ENCODE measurements at regions not wholly inside any gene's neighbourhood (a gene's known extent, or its start where the extent isn't known, plus 50 kb on each side); places are given as distances from the start of the nearest gene placed in this dataset.

- Histone ChIP-seq H3K27ac (ENCODE audit: low read length) (no peak overlapping the region), H3K9ac (ENCODE audit: low read length in 2 of 2) (no peak overlapping the region), H3K36me3 (ENCODE audit: control insufficient read depth in 2 of 2, insufficient read depth in 2 of 2, low read length in 2 of 2) (no peaks in the 10 kb centered on the region), H3K9me3 (ENCODE audit: control insufficient read depth in 2 of 2, low read length in 2 of 2) (peaks cover 0 to 14% of the 10 kb centered on the region in 2 donors), H3K4me3 (ENCODE audit: low read length in 2 of 2) (no peak overlapping the region), H3K4me1 (ENCODE audit: control insufficient read depth, insufficient read depth, low read length) (no peaks in the 10 kb centered on the region), H3K27me3 (ENCODE audit: control insufficient read depth in 1 of 2, insufficient read depth in 2 of 2, low read length in 2 of 2) (no peaks in the 10 kb centered on the region)
These were observed 791.2 kb upstream of the ZNF608 start for GRCh38 chr5:125537661-125538060.

GRCh38 chr5:125538469-125538868 lies 792.0 kb upstream of the ZNF608 start:
- Histone ChIP-seq H3K27ac (ENCODE audit: low read length) (no peak overlapping the region), H3K9me3 (ENCODE audit: control insufficient read depth in 2 of 2, low read length in 2 of 2) (peaks cover 0 to 14% of the 10 kb centered on the region in 2 donors), H3K4me3 (ENCODE audit: low read length in 2 of 2) (no peak overlapping the region), H3K27me3 (ENCODE audit: control insufficient read depth in 1 of 2, insufficient read depth in 2 of 2, low read length in 2 of 2) (no peaks in the 10 kb centered on the region), H3K36me3 (ENCODE audit: control insufficient read depth in 2 of 2, insufficient read depth in 2 of 2, low read length in 2 of 2) (no peaks in the 10 kb centered on the region), H3K4me1 (ENCODE audit: control insufficient read depth, insufficient read depth, low read length) (no peaks in the 10 kb centered on the region), H3K9ac (ENCODE audit: low read length in 2 of 2) (no peak overlapping the region)

GRCh38 chr5:125541085-125541484 lies 794.6 kb upstream of the ZNF608 start:
- H3K27ac ChIP-seq (ENCODE audit: low read length): no peak overlapping the region
- H3K9ac ChIP-seq (ENCODE audit: low read length in 2 of 2): no peak overlapping the region
- no peak overlapping the region for H3K4me3 ChIP-seq (ENCODE audit: low read length in 2 of 2)

GRCh38 chr5:125549322-125549911 lies 803.0 kb upstream of the ZNF608 start:
- H3K9me3 ChIP-seq (ENCODE audit: control insufficient read depth in 2 of 2, low read length in 2 of 2): no peaks in the 10 kb centered on the region
- H3K27me3 ChIP-seq (ENCODE audit: control insufficient read depth in 1 of 2, insufficient read depth in 2 of 2, low read length in 2 of 2): no peaks in the 10 kb centered on the region
- H3K27ac ChIP-seq (ENCODE audit: low read length): no peak overlapping the region
- no peak overlapping the region for H3K9ac ChIP-seq (ENCODE audit: low read length in 2 of 2)
- peaks cover 3% of the 10 kb centered on the region for H3K4me1 ChIP-seq (ENCODE audit: control insufficient read depth, insufficient read depth, low read length)
- no peak overlapping the region for H3K4me3 ChIP-seq (ENCODE audit: low read length in 2 of 2)
- H3K36me3 ChIP-seq (ENCODE audit: control insufficient read depth in 2 of 2, insufficient read depth in 2 of 2, low read length in 2 of 2): no peaks in the 10 kb centered on the region

More at GRCh38 chr5:125541085-125541484, 794.6 kb upstream of the ZNF608 start:
- Histone ChIP-seq H3K36me3 (ENCODE audit: control insufficient read depth in 2 of 2, insufficient read depth in 2 of 2, low read length in 2 of 2) (no peaks in the 10 kb centered on the region), H3K4me1 (ENCODE audit: control insufficient read depth, insufficient read depth, low read length) (no peaks in the 10 kb centered on the region), H3K27me3 (ENCODE audit: control insufficient read depth in 1 of 2, insufficient read depth in 2 of 2, low read length in 2 of 2) (no peaks in the 10 kb centered on the region), H3K9me3 (ENCODE audit: control insufficient read depth in 2 of 2, low read length in 2 of 2) (peaks cover 0 to 14% of the 10 kb centered on the region in 2 donors)

- no peak overlapping the region for H3K27ac ChIP-seq (ENCODE audit: low read length)
- no peak overlapping the region for H3K9ac ChIP-seq (ENCODE audit: low read length in 2 of 2)
- H3K4me1 ChIP-seq (ENCODE audit: control insufficient read depth, insufficient read depth, low read length): peaks cover 3% of the 10 kb centered on the region
- H3K4me3 ChIP-seq (ENCODE audit: low read length in 2 of 2): no peak overlapping the region
- no peaks in the 10 kb centered on the region for H3K9me3 ChIP-seq (ENCODE audit: control insufficient read depth in 2 of 2, low read length in 2 of 2)
- no peaks in the 10 kb centered on the region for H3K27me3 ChIP-seq (ENCODE audit: control insufficient read depth in 1 of 2, insufficient read depth in 2 of 2, low read length in 2 of 2)
- no peaks in the 10 kb centered on the region for H3K36me3 ChIP-seq (ENCODE audit: control insufficient read depth in 2 of 2, insufficient read depth in 2 of 2, low read length in 2 of 2)
These were observed 803.8 kb upstream of the ZNF608 start for GRCh38 chr5:125550274-125550673.

GRCh38 chr5:125551246-125551645 lies 804.8 kb upstream of the ZNF608 start:
- Histone ChIP-seq H3K27me3 (ENCODE audit: control insufficient read depth in 1 of 2, insufficient read depth in 2 of 2, low read length in 2 of 2) (no peaks in the 10 kb centered on the region), H3K4me3 (ENCODE audit: low read length in 2 of 2) (no peak overlapping the region), H3K27ac (ENCODE audit: low read length) (no peak overlapping the region), H3K4me1 (ENCODE audit: control insufficient read depth, insufficient read depth, low read length) (peaks cover 3% of the 10 kb centered on the region), H3K9ac (ENCODE audit: low read length in 2 of 2) (no peak overlapping the region), H3K9me3 (ENCODE audit: control insufficient read depth in 2 of 2, low read length in 2 of 2) (no peaks in the 10 kb centered on the region), H3K36me3 (ENCODE audit: control insufficient read depth in 2 of 2, insufficient read depth in 2 of 2, low read length in 2 of 2) (no peaks in the 10 kb centered on the region)

GRCh38 chr5:125551797-125552196 lies 805.4 kb upstream of the ZNF608 start:
- Histone ChIP-seq H3K4me1 (ENCODE audit: control insufficient read depth, insufficient read depth, low read length) (peaks cover 3% of the 10 kb centered on the region), H3K9me3 (ENCODE audit: control insufficient read depth in 2 of 2, low read length in 2 of 2) (no peaks in the 10 kb centered on the region), H3K27ac (ENCODE audit: low read length) (no peak overlapping the region), H3K27me3 (ENCODE audit: control insufficient read depth in 1 of 2, insufficient read depth in 2 of 2, low read length in 2 of 2) (no peaks in the 10 kb centered on the region), H3K36me3 (ENCODE audit: control insufficient read depth in 2 of 2, insufficient read depth in 2 of 2, low read length in 2 of 2) (no peaks in the 10 kb centered on the region), H3K9ac (ENCODE audit: low read length in 2 of 2) (no peak overlapping the region), H3K4me3 (ENCODE audit: low read length in 2 of 2) (no peak overlapping the region)

- Histone ChIP-seq H3K36me3 (ENCODE audit: control insufficient read depth in 2 of 2, insufficient read depth in 2 of 2, low read length in 2 of 2) (no peaks in the 10 kb centered on the region), H3K4me1 (ENCODE audit: control insufficient read depth, insufficient read depth, low read length) (peaks cover 3% of the 10 kb centered on the region), H3K27me3 (ENCODE audit: control insufficient read depth in 1 of 2, insufficient read depth in 2 of 2, low read length in 2 of 2) (no peaks in the 10 kb centered on the region), H3K27ac (ENCODE audit: low read length) (no peak overlapping the region), H3K9me3 (ENCODE audit: control insufficient read depth in 2 of 2, low read length in 2 of 2) (no peaks in the 10 kb centered on the region), H3K4me3 (ENCODE audit: low read length in 2 of 2) (no peak overlapping the region), H3K9ac (ENCODE audit: low read length in 2 of 2) (no peak overlapping the region)
These were observed 806.0 kb upstream of the ZNF608 start for GRCh38 chr5:125552486-125552885.

- peaks cover 3% of the 10 kb centered on the region for H3K4me1 ChIP-seq (ENCODE audit: control insufficient read depth, insufficient read depth, low read length)
- no peaks in the 10 kb centered on the region for H3K36me3 ChIP-seq (ENCODE audit: control insufficient read depth in 2 of 2, insufficient read depth in 2 of 2, low read length in 2 of 2)
- H3K9me3 ChIP-seq (ENCODE audit: control insufficient read depth in 2 of 2, low read length in 2 of 2): no peaks in the 10 kb centered on the region
- no peaks in the 10 kb centered on the region for H3K27me3 ChIP-seq (ENCODE audit: control insufficient read depth in 1 of 2, insufficient read depth in 2 of 2, low read length in 2 of 2)
- no peak overlapping the region for H3K9ac ChIP-seq (ENCODE audit: low read length in 2 of 2)
- H3K27ac ChIP-seq (ENCODE audit: low read length): no peak overlapping the region
- H3K4me3 ChIP-seq (ENCODE audit: low read length in 2 of 2): no peak overlapping the region
These were observed 807.9 kb upstream of the ZNF608 start for GRCh38 chr5:125554355-125554754.

GRCh38 chr5:125555591-125555990 lies 809.2 kb upstream of the ZNF608 start:
- Histone ChIP-seq H3K36me3 (ENCODE audit: control insufficient read depth in 2 of 2, insufficient read depth in 2 of 2, low read length in 2 of 2) (no peaks in the 10 kb centered on the region), H3K4me3 (ENCODE audit: low read length in 2 of 2) (no peak overlapping the region), H3K27me3 (ENCODE audit: control insufficient read depth in 1 of 2, insufficient read depth in 2 of 2, low read length in 2 of 2) (no peaks in the 10 kb centered on the region), H3K9ac (ENCODE audit: low read length in 2 of 2) (no peak overlapping the region), H3K27ac (ENCODE audit: low read length) (no peak overlapping the region), H3K9me3 (ENCODE audit: control insufficient read depth in 2 of 2, low read length in 2 of 2) (no peaks in the 10 kb centered on the region), H3K4me1 (ENCODE audit: control insufficient read depth, insufficient read depth, low read length) (no peaks in the 10 kb centered on the region)

- H3K27me3 ChIP-seq (ENCODE audit: control insufficient read depth in 1 of 2, insufficient read depth in 2 of 2, low read length in 2 of 2): no peaks in the 10 kb centered on the region
- H3K9ac ChIP-seq (ENCODE audit: low read length in 2 of 2): no peak overlapping the region
- H3K27ac ChIP-seq (ENCODE audit: low read length): no peak overlapping the region
- H3K4me3 ChIP-seq (ENCODE audit: low read length in 2 of 2): no peak overlapping the region
- no peaks in the 10 kb centered on the region for H3K36me3 ChIP-seq (ENCODE audit: control insufficient read depth in 2 of 2, insufficient read depth in 2 of 2, low read length in 2 of 2)
- H3K4me1 ChIP-seq (ENCODE audit: control insufficient read depth, insufficient read depth, low read length): no peaks in the 10 kb centered on the region
- no peaks in the 10 kb centered on the region for H3K9me3 ChIP-seq (ENCODE audit: control insufficient read depth in 2 of 2, low read length in 2 of 2)
These were observed 811.6 kb upstream of the ZNF608 start for GRCh38 chr5:125558016-125558415.

Data from stomach smooth muscle (tissue), 2 donors.